Immature natural killer cell (primary cell): ENCODE measurements at regions not wholly inside any gene's neighbourhood (a gene's known extent, or its start where the extent isn't known, plus 50 kb on each side); places are given as distances from the start of the nearest gene placed in this dataset.
"Not testable (repeated sequence)": the region's sequence is repeated elsewhere in the genome, so short reads cannot be mapped to it uniquely, and the experiment has no call there.

Experiments
- DNase-seq, 3 donors: peaks; one replicate each; pipeline ENCODE4 v3.0.0; 2022; ENCODE audit warnings: mixed read lengths in 1 of 3
- H3K27ac Mint-ChIP-seq, 6 donors: one replicate each; pipeline ENCODE4 v1.8.0; 2020; ENCODE audit warnings: mixed read lengths in 6 of 6, mild to moderate bottlenecking in 5 of 6, inconsistent platforms in 4 of 6, moderate library complexity in 3 of 6
- H3K27me3 Mint-ChIP-seq, 3 donors: one replicate each; pipeline ENCODE4 v1.8.0; 2020 to 2021; ENCODE audit warnings: low read depth in 3 of 3, mild to moderate bottlenecking in 3 of 3, mixed read lengths in 3 of 3, moderate library complexity in 3 of 3, inconsistent platforms in 1 of 3
- H3K36me3 Mint-ChIP-seq, 3 donors: one replicate each; pipeline ENCODE4 v1.8.0; 2020; ENCODE audit warnings: mixed read lengths in 3 of 3, inconsistent platforms in 2 of 3, mild to moderate bottlenecking in 2 of 3
- H3K4me1 Mint-ChIP-seq, 2 donors: one replicate each; pipeline ENCODE4 v1.8.0; 2020; ENCODE audit warnings: inconsistent platforms in 2 of 2, mild to moderate bottlenecking in 2 of 2, mixed read lengths in 2 of 2, moderate library complexity in 1 of 2
- H3K4me3 Mint-ChIP-seq, 5 donors: one replicate each; pipeline ENCODE4 v1.8.0; 2020; ENCODE audit warnings: mild to moderate bottlenecking in 5 of 5, mixed read lengths in 5 of 5, inconsistent platforms in 3 of 5, moderate library complexity in 3 of 5
- H3K9me3 Mint-ChIP-seq, 6 donors: one replicate each; pipeline ENCODE4 v1.8.0; 2020; ENCODE audit warnings: mild to moderate bottlenecking in 6 of 6, mixed read lengths in 6 of 6, inconsistent platforms in 4 of 6, moderate library complexity in 3 of 6

DNA sequence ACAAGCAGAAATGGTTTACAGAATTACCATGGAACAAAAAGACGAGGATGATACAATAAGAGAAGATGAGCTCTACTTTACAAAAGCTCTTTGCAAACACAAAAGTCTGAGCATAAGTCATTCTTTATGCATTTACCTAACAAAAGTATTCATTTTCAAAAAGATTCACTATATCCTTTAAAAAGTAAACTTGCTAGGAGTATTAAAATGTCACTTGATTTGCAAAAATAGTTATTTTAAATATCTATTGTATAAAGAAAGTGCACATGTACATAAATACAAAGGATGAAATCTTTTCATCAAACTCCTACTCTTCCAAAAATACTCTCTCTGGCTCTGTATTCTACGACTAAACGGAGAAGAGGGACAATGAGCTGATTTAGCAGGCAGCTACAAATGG lies 146.4 kb upstream of the STEAP1 start:
- H3K4me1 Mint-ChIP-seq, result no peaks in the 10 kb centered on the region
- H3K4me3 Mint-ChIP-seq, result no peak overlapping the region
- no peak for DNase-seq
- H3K27me3 Mint-ChIP-seq, result peaks cover 0 to 3% (median 0%) of the 10 kb centered on the region in 3 donors
- no peak overlapping the region for H3K27ac Mint-ChIP-seq
- H3K36me3 Mint-ChIP-seq, result no peaks in the 10 kb centered on the region
- H3K9me3 Mint-ChIP-seq, result peaks cover 2 to 28% (median 10%) of the 10 kb centered on the region in 6 donors

DNA sequence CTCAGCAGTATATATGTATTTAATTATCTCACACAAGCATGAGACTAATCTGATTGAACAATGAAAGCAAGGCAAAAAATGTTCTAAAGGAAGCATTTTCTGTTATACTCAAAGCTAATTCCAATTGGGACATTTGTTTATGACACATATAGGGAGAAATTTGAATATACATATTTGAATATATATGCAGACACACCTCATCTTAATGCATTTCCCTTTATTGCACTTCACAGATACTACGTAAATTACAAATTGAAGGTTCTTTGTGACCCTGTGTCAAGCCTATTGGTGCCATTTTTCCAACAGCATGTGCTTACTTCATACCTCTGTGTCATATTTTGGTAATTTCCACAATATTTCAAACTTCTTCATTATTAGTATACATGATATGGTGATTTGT lies 132.1 kb upstream of the STEAP1 start:
- Mint-ChIP-seq H3K27ac (no peak overlapping the region), H3K4me3 (no peak overlapping the region), H3K9me3 (peaks cover 6 to 39% (median 17%) of the 10 kb centered on the region in 6 donors), H3K36me3 (no peaks in the 10 kb centered on the region), H3K27me3 (peaks cover 0 to 4% (median 0%) of the 10 kb centered on the region in 3 donors), H3K4me1 (no peaks in the 10 kb centered on the region)
- DNase-seq, result no peak

DNA sequence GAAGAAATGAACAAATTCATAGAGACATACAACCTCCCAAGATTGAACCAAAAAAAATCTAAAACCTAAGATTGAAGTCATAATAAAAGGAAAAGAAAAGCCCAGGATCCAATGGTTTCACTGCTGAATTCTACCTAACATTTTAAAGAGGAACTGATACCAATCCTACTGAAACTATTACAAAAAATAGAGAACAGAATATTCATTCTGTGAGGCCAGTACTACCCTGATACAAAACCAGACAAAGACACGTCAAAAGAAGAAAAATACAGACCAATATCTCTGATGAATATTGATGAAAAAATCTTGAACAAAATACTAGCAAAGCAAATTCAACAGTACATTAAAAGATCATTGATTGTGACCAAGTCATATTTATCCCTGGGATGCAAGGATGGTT lies 128.5 kb upstream of the STEAP1 start:
- no peaks in the 10 kb centered on the region for H3K4me1 Mint-ChIP-seq
- no peak for DNase-seq
- H3K9me3 Mint-ChIP-seq, result peaks cover 9 to 31% (median 21%) of the 10 kb centered on the region in 6 donors
- H3K4me3 Mint-ChIP-seq, result no peak overlapping the region
- no peak overlapping the region for H3K27ac Mint-ChIP-seq
- H3K36me3 Mint-ChIP-seq, result no peaks in the 10 kb centered on the region
- H3K27me3 Mint-ChIP-seq, result peaks cover 0 to 3% (median 0%) of the 10 kb centered on the region in 3 donors

DNA sequence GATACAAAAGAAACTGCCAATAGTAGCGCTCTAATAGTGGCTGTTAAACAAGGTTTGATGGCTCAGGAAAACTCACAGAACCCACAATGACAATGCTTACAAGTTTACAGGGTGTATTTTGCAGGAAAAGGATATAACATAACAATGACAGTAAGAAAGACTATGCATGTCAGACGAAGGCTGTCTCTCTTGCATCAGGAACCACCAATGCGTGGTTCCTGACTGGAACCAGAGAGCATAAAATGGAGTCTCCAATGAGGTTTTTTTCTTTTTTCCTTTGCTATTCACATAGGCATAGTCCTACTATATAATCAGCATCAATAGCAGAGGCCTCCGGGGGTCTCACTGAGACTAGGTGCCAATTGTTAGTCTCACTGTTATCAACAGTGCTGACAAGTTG lies 120.4 kb upstream of the STEAP1 start:
- Mint-ChIP-seq H3K4me3 (no peak overlapping the region), H3K4me1 (no peaks in the 10 kb centered on the region), H3K36me3 (no peaks in the 10 kb centered on the region), H3K9me3 (peaks cover 4 to 13% (median 6%) of the 10 kb centered on the region in 6 donors), H3K27ac (no peak overlapping the region), H3K27me3 (no peaks in the 10 kb centered on the region)
- no peak for DNase-seq

DNA sequence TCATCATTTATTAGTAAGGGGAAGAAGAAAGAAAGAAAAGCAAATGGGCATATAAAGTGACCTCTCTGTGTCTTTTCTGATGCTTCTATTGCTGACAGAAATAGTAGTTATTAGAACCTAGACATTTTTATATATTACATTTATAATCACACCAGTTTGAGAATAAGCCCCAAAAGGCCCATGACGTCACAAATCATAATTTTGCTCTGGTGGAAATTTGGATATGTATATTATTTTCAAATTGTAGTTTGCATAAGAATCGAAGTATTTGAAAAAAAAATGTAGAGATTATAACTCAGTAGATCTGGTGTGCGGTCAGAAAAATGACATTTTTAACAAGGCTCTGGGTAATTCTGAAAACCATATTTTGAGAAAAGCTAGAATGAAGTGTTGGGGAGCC lies 101.2 kb upstream of the STEAP1 start:
- Mint-ChIP-seq H3K36me3 (no peaks in the 10 kb centered on the region), H3K9me3 (peaks cover 4 to 11% (median 7%) of the 10 kb centered on the region in 6 donors), H3K27me3 (no peaks in the 10 kb centered on the region), H3K4me1 (no peaks in the 10 kb centered on the region), H3K4me3 (no peak overlapping the region), H3K27ac (no peak overlapping the region)
- no peak for DNase-seq

DNA sequence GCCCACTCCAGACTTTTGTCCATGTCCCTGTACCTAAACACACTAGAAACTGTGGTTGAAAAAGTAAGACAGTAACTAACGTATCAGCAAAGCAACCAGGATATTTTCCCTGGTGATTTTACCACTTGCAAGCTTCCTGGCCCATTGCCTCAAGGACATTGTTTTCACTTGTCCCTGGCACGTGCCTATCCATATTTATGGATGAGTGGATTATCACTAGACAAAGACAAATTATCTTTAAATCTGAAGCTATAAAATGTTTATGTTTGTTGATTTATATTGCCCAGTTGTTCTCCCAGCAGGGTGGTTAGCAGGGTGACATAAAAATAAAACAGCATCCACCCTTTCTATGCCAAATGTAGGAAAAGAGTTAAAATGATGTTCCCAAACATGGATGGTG lies 93.2 kb upstream of the STEAP1 start:
- no peak for DNase-seq
- Mint-ChIP-seq H3K9me3 (peaks cover 0 to 7% (median 5%) of the 10 kb centered on the region in 6 donors), H3K27me3 (no peaks in the 10 kb centered on the region), H3K27ac (no peak overlapping the region), H3K4me3 (no peak overlapping the region), H3K36me3 (no peaks in the 10 kb centered on the region), H3K4me1 (no peaks in the 10 kb centered on the region)

DNA sequence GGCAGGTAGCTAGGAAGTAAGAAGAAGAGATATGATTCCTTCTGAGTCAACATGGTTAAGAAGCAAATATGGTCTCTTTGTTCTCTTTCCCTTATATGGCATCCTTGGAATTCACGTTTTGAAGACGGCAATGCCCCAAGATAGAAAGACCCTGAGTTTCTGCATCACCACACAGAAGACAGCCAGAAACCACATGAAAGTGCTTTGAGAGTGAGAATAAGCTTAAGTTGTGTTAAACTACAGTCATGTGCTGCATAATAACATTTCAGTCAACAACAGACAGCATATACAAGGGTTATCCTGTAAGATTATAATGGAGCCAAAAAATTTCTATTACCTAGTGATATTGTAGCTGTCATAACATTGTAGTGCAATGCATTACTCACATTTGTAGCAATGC lies 89.9 kb upstream of the STEAP1 start:
- Mint-ChIP-seq H3K4me3 (no peak overlapping the region), H3K4me1 (no peaks in the 10 kb centered on the region), H3K9me3 (peaks cover 0 to 11% (median 3%) of the 10 kb centered on the region in 6 donors), H3K27me3 (no peaks in the 10 kb centered on the region), H3K36me3 (peaks cover 0 to 4% (median 0%) of the 10 kb centered on the region in 3 donors), H3K27ac (no peak overlapping the region)
- no peak for DNase-seq

DNA sequence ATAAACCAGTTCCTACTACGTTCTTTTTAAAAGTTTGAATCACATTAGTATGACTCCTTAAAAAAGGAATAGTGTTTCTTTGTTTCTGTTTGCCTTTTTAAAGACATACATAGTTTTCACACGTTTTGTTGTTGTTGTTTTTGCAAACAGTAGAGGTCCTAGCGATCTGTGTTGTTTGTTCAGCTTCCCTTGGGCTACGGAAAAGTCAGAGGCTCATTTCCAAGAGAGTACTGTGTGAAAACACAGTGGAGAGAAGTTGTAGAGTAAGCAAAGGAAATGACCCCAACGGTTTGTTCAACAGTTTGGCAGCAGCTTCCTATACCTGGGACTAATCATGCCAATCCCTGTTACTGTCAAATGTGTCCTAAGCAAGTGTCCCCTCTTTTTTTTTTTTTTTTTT lies 87.1 kb upstream of the STEAP1 start:
- no peaks in the 10 kb centered on the region for H3K4me1 Mint-ChIP-seq
- H3K27me3 Mint-ChIP-seq, result no peaks in the 10 kb centered on the region
- no peak overlapping the region for H3K4me3 Mint-ChIP-seq
- DNase-seq, result no peak
- H3K9me3 Mint-ChIP-seq, result peaks cover 2 to 22% (median 6%) of the 10 kb centered on the region in 6 donors
- H3K36me3 Mint-ChIP-seq, result peaks cover 0 to 4% (median 0%) of the 10 kb centered on the region in 3 donors
- no peak overlapping the region for H3K27ac Mint-ChIP-seq

DNA sequence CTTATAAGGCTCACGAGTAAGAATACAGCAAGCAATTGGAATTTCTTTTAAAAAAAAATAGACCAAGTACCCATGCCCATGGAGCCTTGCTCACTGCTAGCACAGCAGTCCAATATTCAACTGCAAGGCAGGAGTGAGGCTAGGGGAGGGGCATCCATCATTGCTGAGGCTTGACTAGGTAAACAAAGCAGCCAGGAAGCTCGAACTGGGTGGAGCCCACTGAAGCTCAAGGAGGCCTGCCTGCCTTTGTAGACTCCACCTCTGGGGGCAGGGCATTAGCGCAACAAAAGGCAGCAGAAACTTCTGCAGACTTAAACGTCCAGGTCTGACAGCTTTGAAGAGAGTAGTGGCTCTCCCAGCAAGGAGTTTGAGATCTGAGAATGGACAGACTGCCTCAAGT lies 84.0 kb upstream of the STEAP1 start:
- not testable (repeated sequence) for H3K27ac Mint-ChIP-seq, H3K4me3 Mint-ChIP-seq, H3K27me3 Mint-ChIP-seq, H3K4me1 Mint-ChIP-seq, H3K36me3 Mint-ChIP-seq, DNase-seq
- peaks cover 5 to 29% (median 11%) of the 10 kb centered on the region in 6 donors for H3K9me3 Mint-ChIP-seq

DNA sequence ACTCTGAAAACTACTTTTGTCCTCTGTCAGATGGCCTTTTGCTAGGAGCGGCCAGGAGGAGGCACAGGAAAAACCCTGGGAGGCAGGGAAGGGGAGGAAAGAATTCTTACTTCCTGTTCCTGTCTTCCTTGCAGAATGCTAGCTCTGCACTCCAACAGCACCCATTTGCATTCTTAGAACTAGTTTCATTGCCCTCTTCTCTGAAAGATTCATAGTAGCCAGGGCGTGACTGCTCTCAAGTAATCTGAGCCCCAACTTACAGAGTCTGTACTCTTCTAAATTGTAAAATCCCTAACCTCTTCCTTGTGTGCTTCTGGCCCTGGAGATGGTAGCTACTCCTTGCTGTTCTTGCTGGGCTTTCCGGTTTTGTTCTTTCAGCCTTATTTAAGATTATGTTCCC lies 75.3 kb upstream of the STEAP1 start:
- Mint-ChIP-seq H3K4me3 (no peak overlapping the region), H3K4me1 (no peaks in the 10 kb centered on the region), H3K27ac (no peak overlapping the region), H3K36me3 (no peaks in the 10 kb centered on the region), H3K9me3 (peaks cover 0 to 13% (median 5%) of the 10 kb centered on the region in 6 donors), H3K27me3 (peaks cover 0 to 5% (median 0%) of the 10 kb centered on the region in 3 donors)
- no peak for DNase-seq

DNA sequence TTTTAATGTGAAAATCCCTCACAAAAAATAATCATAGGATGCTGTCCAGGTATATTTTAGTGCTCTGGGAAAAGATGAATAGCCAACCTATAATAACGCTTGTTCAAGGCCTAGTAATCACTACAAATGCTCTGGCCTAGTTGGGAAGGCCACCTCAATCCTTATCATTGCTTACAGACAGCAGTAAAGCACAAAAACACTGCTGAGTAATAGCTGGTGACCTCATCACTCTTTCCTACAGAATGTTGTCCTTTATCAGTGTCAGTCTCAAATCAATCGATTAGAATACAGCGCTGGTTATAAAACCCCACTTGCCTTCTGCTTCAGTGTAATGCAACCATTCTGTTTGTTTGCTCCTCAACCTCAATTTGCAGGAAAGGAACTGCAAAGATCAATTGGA lies 72.6 kb upstream of the STEAP1 start:
- Mint-ChIP-seq H3K27me3 (peaks cover 0 to 3% (median 2%) of the 10 kb centered on the region in 3 donors), H3K36me3 (no peaks in the 10 kb centered on the region), H3K4me1 (no peaks in the 10 kb centered on the region), H3K27ac (no peak overlapping the region), H3K4me3 (no peak overlapping the region), H3K9me3 (peaks cover 0 to 10% (median 2%) of the 10 kb centered on the region in 6 donors)
- no peak for DNase-seq

DNA sequence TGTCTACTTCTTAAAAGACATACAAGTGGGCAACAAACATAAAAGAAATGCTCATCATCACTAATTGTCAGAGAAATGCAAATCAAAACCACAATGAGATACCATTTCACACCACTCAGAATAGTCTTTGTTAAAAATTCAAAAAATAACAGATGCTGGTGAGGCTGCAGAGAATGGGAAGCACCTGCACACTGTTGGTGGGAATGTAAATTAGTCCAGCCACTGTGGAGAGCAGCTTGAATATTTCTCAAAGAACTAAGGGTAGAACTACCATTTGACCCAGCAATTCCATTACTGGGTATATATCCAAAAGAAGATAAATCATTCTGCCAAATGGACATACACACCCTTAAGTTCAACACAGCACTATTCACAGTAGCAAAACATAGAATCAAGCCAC lies 61.8 kb upstream of the STEAP1 start:
- DNase-seq, result no peak
- H3K27me3 Mint-ChIP-seq, result peaks cover 0 to 5% (median 2%) of the 10 kb centered on the region in 3 donors
- H3K36me3 Mint-ChIP-seq, result no peaks in the 10 kb centered on the region
- peaks cover 0 to 7% (median under 1%) of the 10 kb centered on the region in 6 donors for H3K9me3 Mint-ChIP-seq
- no peak overlapping the region for H3K27ac Mint-ChIP-seq
- H3K4me1 Mint-ChIP-seq, result no peaks in the 10 kb centered on the region
- H3K4me3 Mint-ChIP-seq, result no peak overlapping the region

DNA sequence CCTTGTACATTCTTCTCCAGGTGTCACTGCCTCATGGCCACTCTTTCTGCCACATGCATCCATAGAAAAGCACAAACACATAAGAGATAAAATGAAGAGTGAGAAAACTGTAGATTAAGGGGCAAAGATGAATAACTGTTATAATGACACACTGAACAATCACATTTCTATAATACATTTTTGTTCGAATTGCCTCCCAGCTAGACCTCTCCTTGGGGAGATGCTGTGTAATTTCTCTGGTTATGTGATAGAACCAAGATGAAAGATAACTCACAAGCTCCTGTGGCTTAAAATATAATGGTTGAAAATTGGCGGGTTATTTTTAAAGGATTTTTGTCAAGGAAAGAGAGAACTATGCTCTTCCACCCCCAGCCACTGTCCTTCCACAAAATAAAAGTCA lies 60.2 kb upstream of the STEAP1 start:
- Mint-ChIP-seq H3K4me1 (no peaks in the 10 kb centered on the region), H3K27me3 (peaks cover 0 to 5% (median 2%) of the 10 kb centered on the region in 3 donors), H3K27ac (no peak overlapping the region), H3K9me3 (peaks cover 0 to 6% (median 2%) of the 10 kb centered on the region in 6 donors), H3K4me3 (no peak overlapping the region), H3K36me3 (no peaks in the 10 kb centered on the region)
- no peak for DNase-seq
